IMR-90 (cell line): ENCODE measurements at regions not wholly inside any gene's neighbourhood (a gene's known extent, or its start where the extent isn't known, plus 50 kb on each side); places are given as distances from the start of the nearest gene placed in this dataset.

Source experiments
- ATAC-seq: fragments of 200-7000 bp; cut with Tn5 transposase; 2 replicates; pipeline ENCODE4 v1.9.1; 2020; ENCODE audit warnings: low read depth, mild to moderate bottlenecking, moderate library complexity
- BruUV-seq: library from RNA; stranded (reverse); fragments of 400-500 nt; replicated peaks from 2 replicates; lab custom pipeline; 2021; lab: Mats Ljungman, UMichigan
- CTCF ChIA-PET: fragments of 300-600 bp; formaldehyde crosslinking; extraction: SDS; loops from one replicate; lab custom pipeline; 2021; ENCODE audit warnings: antibody characterized with exemption; lab: Yijun Ruan, JAX
- POLR2A ChIA-PET: fragments of 300-600 bp; sonication (Branson Sonifier 250); formaldehyde crosslinking; loops from one replicate; lab custom pipeline; 2022; ENCODE audit warnings: antibody characterized with exemption; ENCODE audit not compliant: unreplicated experiment; lab: Charles Lee
- DNase-seq: peaks from one replicate; pipeline ENCODE4 v3.0.0; 2013
- H2AFZ ChIP-seq: replicated peaks from 2 replicates; pipeline ENCODE3; 2013; ENCODE audit warnings: low read length, mild to moderate bottlenecking; ENCODE audit not compliant: poor library complexity
- H2AK5ac ChIP-seq: 2 replicates; pipeline ENCODE4 v1.6.1; 2013; ENCODE audit warnings: low read depth, low read length, inconsistent platforms
- H2AK9ac ChIP-seq: replicated peaks from 2 replicates; pipeline ENCODE3; 2013; ENCODE audit warnings: mild to moderate bottlenecking, low read depth, low read length, moderate library complexity; ENCODE audit not compliant: poor library complexity
- H2BK120ac ChIP-seq: 2 replicates; pipeline ENCODE4 v1.6.1; 2013; ENCODE audit warnings: low read depth, low read length, inconsistent platforms
- H2BK15ac ChIP-seq: 3 replicates; pipeline ENCODE4 v1.6.1; 2013; ENCODE audit warnings: low read depth, low read length, inconsistent platforms
- H2BK20ac ChIP-seq: 2 replicates; pipeline ENCODE4 v1.6.1; 2013; ENCODE audit warnings: low read depth, mild to moderate bottlenecking, inconsistent platforms, low read length, moderate library complexity
- H2BK5ac ChIP-seq: 2 replicates; pipeline ENCODE4 v1.6.1; 2013; ENCODE audit warnings: mild to moderate bottlenecking, low read depth, low read length, inconsistent platforms; ENCODE audit not compliant: poor library complexity, severe bottlenecking
- H3K14ac ChIP-seq: replicated peaks from 2 replicates; pipeline ENCODE4 v1.6.1; 2013; ENCODE audit warnings: low read depth, low read length, inconsistent platforms
- H3K18ac ChIP-seq: 2 replicates; pipeline ENCODE4 v1.6.1; 2013; ENCODE audit warnings: low read depth, low read length, control low read depth
- H3K23ac ChIP-seq: 2 replicates; pipeline ENCODE4 v1.6.1; 2013; ENCODE audit warnings: low read depth, low read length, inconsistent platforms
- H3K27ac ChIP-seq: 2 replicates; pipeline ENCODE4 v1.5.1; 2013; ENCODE audit warnings: mild to moderate bottlenecking, control low read depth, low read length; ENCODE audit not compliant: insufficient read depth
- H3K27me3 ChIP-seq: 2 replicates; pipeline ENCODE4 v1.6.1; 2013; ENCODE audit warnings: low read length; ENCODE audit not compliant: control insufficient read depth, insufficient read depth
- H3K36me3 ChIP-seq: 2 replicates; pipeline ENCODE4 v1.6.1; 2013; ENCODE audit warnings: low read length, mixed read lengths; ENCODE audit not compliant: control insufficient read depth, insufficient read depth
- H3K4ac ChIP-seq: 2 replicates; pipeline ENCODE4 v1.6.1; 2013; ENCODE audit warnings: low read depth, low read length, inconsistent platforms
- H3K4me1 ChIP-seq: 2 replicates; pipeline ENCODE4 v1.6.1; 2013; ENCODE audit warnings: low read length, mixed read lengths; ENCODE audit not compliant: control insufficient read depth, insufficient read depth
- H3K4me2 ChIP-seq: 2 replicates; pipeline ENCODE4 v1.6.1; 2013; ENCODE audit warnings: low read depth, mild to moderate bottlenecking, control low read depth, low read length, moderate library complexity
- H3K4me3 ChIP-seq: 2 replicates; pipeline ENCODE4 v1.5.1; 2013; ENCODE audit warnings: low read depth, mild to moderate bottlenecking, control low read depth, low read length, moderate library complexity; ENCODE audit not compliant: insufficient read depth
- H3K56ac ChIP-seq: 2 replicates; pipeline ENCODE4 v1.6.1; 2013; ENCODE audit warnings: low read length, inconsistent platforms; ENCODE audit not compliant: insufficient read depth; ENCODE audit errors: extremely low read depth
- H3K79me1 ChIP-seq, 2 experiments: 2 replicates each; pipeline ENCODE4 v1.6.1; 2013; ENCODE audit warnings: low read length in 2 of 2, inconsistent platforms in 1 of 2, low read depth in 1 of 2
- H3K9ac ChIP-seq: 2 replicates; pipeline ENCODE4 v1.6.1; 2013; ENCODE audit warnings: low read depth, low read length, control low read depth
- H3K9me1 ChIP-seq: 2 replicates; pipeline ENCODE4 v1.6.1; 2013; ENCODE audit warnings: low read length, inconsistent platforms; ENCODE audit not compliant: insufficient read depth
- H3K9me3 ChIP-seq: 2 replicates; pipeline ENCODE4 v1.6.1; 2013; ENCODE audit warnings: low read length; ENCODE audit not compliant: control insufficient read depth, insufficient read depth
- H4K20me1 ChIP-seq: 2 replicates; pipeline ENCODE4 v1.6.1; 2013; ENCODE audit warnings: low read length, inconsistent platforms; ENCODE audit not compliant: insufficient read depth
- H4K5ac ChIP-seq: 2 replicates; pipeline ENCODE4 v1.6.1; 2013; ENCODE audit warnings: mild to moderate bottlenecking, low read depth, low read length, control low read depth
- H4K8ac ChIP-seq, 2 experiments: 2 replicates each; pipeline ENCODE4 v1.6.1; 2013; ENCODE audit warnings: low read depth in 2 of 2, low read length in 2 of 2, control low read depth in 1 of 2, inconsistent platforms in 1 of 2
- H4K91ac ChIP-seq: 2 replicates; pipeline ENCODE4 v1.6.1; 2013; ENCODE audit warnings: low read depth, low read length, inconsistent platforms; ENCODE audit not compliant: insufficient read depth
- BHLHE40 ChIP-seq: fragments of 150-350 bp; IDR thresholded peaks from 2 replicates; pipeline ENCODE4 v1.6.1; 2016; ENCODE audit warnings: mild to moderate bottlenecking, low read depth, low read length
- CEBPB ChIP-seq: IDR thresholded peaks from 2 replicates; pipeline ENCODE4 v1.6.1; 2012; ENCODE audit warnings: low read depth, low read length, improper control_type of control experiment
- CHD1 ChIP-seq: IDR thresholded peaks from 2 replicates; pipeline ENCODE4 v1.6.1; 2012; ENCODE audit warnings: low read depth, low read length, improper control_type of control experiment
- FOS ChIP-seq: fragments of 150-350 bp; IDR thresholded peaks from 2 replicates; pipeline ENCODE4 v1.6.1; 2016; ENCODE audit warnings: low read depth, low read length
- MAFK ChIP-seq: IDR thresholded peaks from 2 replicates; pipeline ENCODE4 v1.6.1; 2012; ENCODE audit warnings: low read depth, low read length, improper control_type of control experiment
- MAZ ChIP-seq: IDR thresholded peaks from 2 replicates; pipeline ENCODE4 v1.6.1; 2012; ENCODE audit warnings: low read depth, mild to moderate bottlenecking, low read length, improper control_type of control experiment, moderate library complexity, borderline replicate concordance
- MXI1 ChIP-seq: IDR thresholded peaks from 2 replicates; pipeline ENCODE4 v1.6.1; 2012; ENCODE audit warnings: low read depth, mild to moderate bottlenecking, low read length, moderate library complexity, borderline replicate concordance
- NFE2L2 ChIP-seq: fragments of 150-350 bp; IDR thresholded peaks from 2 replicates; pipeline ENCODE4 v1.6.1; 2016; ENCODE audit warnings: low read depth, mild to moderate bottlenecking, low read length
- POLR2A ChIP-seq: IDR thresholded peaks from 2 replicates; pipeline ENCODE4 v1.6.1; 2012; ENCODE audit warnings: mild to moderate bottlenecking, low read depth, low read length
- RAD21 ChIP-seq: IDR thresholded peaks from 2 replicates; pipeline ENCODE4 v1.6.1; 2012; ENCODE audit warnings: low read length, improper control_type of control experiment
- RCOR1 ChIP-seq: IDR thresholded peaks from 2 replicates; pipeline ENCODE4 v1.6.1; 2012; ENCODE audit warnings: mild to moderate bottlenecking, low read length, improper control_type of control experiment; ENCODE audit not compliant: insufficient replicate concordance
- RFX5 ChIP-seq: IDR thresholded peaks from 2 replicates; pipeline ENCODE4 v1.8.0; 2012; ENCODE audit warnings: low read depth, mild to moderate bottlenecking, low read length, moderate library complexity
- WGBS, 2 experiments: methylation state at CpG; one replicate each; pipeline versions ENCODE4 v1.1.5 to v1.1.7; 2013; ENCODE audit warnings: missing lambda C conversion rate in 2 of 2; ENCODE audit not compliant: insufficient read length in 1 of 2; ENCODE audit errors: extremely low coverage in 2 of 2; 5-methylcytosine and 5-hydroxymethylcytosine counted together
- dilution Hi-C: fragments of 300-500 bp; cut with HindIII; formaldehyde crosslinking; loops from one replicate; pipeline ENCODE4 v1.14.3; 2018; ENCODE audit warnings: low sequenced_read_pairs; ENCODE audit not compliant: unreplicated experiment
- in situ Hi-C: fragments of 300-500 bp; cut with MboI; formaldehyde crosslinking; loops from 3 replicates; pipeline ENCODE4 v1.14.3; 2019; ENCODE audit warnings: low sequenced_read_pairs, inconsistent platforms, mixed read lengths
- intact Hi-C: fragments of 100-400 bp; cut with micrococcal nuclease; formaldehyde crosslinking; loops from 2 replicates; pipeline ENCODE4 v1.10.0; 2022
- TF ChIP-seq, protein P1 (sequence below): fragments of 150-350 bp; IDR thresholded peaks from 2 replicates; pipeline ENCODE4 v1.6.1; 2016; ENCODE audit warnings: low read depth, mild to moderate bottlenecking, low read length, moderate library complexity, borderline replicate concordance
- TF ChIP-seq, protein P2 (sequence below): conservative IDR thresholded peaks from 2 replicates; pipeline ENCODE4 v1.5.1; 2012; ENCODE audit warnings: mild to moderate bottlenecking, low read depth, low read length, improper control_type of control experiment
- TF ChIP-seq, protein P3 (sequence below): fragments of 150-350 bp; IDR thresholded peaks from 2 replicates; pipeline ENCODE4 v1.6.1; 2017; ENCODE audit warnings: mild to moderate bottlenecking, antibody characterized with exemption, low read length, low read depth

DNA sequence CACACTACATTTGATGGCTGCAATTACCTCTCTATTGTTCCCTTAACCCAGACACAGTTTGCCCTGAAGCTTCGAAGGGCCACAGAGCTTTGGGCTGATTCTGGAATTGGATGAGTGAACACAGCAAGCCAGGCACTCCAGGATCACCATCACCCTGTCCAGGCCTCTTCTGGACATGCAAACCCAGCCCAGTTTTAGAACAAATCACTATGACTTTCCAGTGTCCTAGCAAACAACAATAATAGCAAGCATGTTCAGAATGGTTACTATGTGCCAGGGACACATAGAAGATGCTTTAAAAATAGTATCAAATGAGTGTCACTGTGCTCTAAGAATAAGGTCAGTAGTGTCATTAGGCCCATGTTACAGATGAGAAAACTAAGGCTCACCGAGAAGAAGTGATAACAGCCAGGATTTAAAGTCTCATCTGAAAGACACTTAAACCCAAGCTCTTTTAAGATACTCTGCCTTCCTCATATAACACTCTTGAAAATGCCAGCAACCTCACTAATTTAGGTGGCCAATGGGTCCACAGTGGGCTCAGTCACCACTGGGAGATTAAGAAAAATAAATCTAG lies 191.7 kb upstream of the STK17B start:
- TF ChIP-seq MAFK = no peak
- TF ChIP-seq, protein P1, sequence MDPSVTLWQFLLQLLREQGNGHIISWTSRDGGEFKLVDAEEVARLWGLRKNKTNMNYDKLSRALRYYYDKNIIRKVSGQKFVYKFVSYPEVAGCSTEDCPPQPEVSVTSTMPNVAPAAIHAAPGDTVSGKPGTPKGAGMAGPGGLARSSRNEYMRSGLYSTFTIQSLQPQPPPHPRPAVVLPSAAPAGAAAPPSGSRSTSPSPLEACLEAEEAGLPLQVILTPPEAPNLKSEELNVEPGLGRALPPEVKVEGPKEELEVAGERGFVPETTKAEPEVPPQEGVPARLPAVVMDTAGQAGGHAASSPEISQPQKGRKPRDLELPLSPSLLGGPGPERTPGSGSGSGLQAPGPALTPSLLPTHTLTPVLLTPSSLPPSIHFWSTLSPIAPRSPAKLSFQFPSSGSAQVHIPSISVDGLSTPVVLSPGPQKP = no peak
- TF ChIP-seq NFE2L2 = no peak
- no peak for TF ChIP-seq FOS
- TF ChIP-seq, protein P2, sequence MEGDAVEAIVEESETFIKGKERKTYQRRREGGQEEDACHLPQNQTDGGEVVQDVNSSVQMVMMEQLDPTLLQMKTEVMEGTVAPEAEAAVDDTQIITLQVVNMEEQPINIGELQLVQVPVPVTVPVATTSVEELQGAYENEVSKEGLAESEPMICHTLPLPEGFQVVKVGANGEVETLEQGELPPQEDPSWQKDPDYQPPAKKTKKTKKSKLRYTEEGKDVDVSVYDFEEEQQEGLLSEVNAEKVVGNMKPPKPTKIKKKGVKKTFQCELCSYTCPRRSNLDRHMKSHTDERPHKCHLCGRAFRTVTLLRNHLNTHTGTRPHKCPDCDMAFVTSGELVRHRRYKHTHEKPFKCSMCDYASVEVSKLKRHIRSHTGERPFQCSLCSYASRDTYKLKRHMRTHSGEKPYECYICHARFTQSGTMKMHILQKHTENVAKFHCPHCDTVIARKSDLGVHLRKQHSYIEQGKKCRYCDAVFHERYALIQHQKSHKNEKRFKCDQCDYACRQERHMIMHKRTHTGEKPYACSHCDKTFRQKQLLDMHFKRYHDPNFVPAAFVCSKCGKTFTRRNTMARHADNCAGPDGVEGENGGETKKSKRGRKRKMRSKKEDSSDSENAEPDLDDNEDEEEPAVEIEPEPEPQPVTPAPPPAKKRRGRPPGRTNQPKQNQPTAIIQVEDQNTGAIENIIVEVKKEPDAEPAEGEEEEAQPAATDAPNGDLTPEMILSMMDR = no peak
- no peak for TF ChIP-seq BHLHE40
- TF ChIP-seq CHD1 = no peak
- TF ChIP-seq POLR2A = no peak
- no peak for TF ChIP-seq RCOR1
- TF ChIP-seq MXI1 = no peak
- TF ChIP-seq CEBPB = no peak
- TF ChIP-seq, protein P3, sequence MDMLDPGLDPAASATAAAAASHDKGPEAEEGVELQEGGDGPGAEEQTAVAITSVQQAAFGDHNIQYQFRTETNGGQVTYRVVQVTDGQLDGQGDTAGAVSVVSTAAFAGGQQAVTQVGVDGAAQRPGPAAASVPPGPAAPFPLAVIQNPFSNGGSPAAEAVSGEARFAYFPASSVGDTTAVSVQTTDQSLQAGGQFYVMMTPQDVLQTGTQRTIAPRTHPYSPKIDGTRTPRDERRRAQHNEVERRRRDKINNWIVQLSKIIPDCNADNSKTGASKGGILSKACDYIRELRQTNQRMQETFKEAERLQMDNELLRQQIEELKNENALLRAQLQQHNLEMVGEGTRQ = no peak
- TF ChIP-seq MAZ = no peak
- no peak for TF ChIP-seq RFX5
- TF ChIP-seq RAD21 = no peak
- Histone ChIP-seq H4K8ac (no peak overlapping the region), H2AK5ac (no peak overlapping the region), H4K5ac (no peak overlapping the region), H4K20me1 (no peaks in the 10 kb centered on the region), H3K14ac (no peak overlapping the region), H3K18ac (no peak overlapping the region), H3K56ac (no peak overlapping the region), H3K4me2 (no peak overlapping the region), H3K27me3 (no peaks in the 10 kb centered on the region), H3K23ac (no peak overlapping the region), H3K79me1 (no peaks in the 10 kb centered on the region), H2AFZ (no peak overlapping the region), H3K9me1 (no peaks in the 10 kb centered on the region), H2AK9ac (no peak overlapping the region), H3K9me3 (no peaks in the 10 kb centered on the region), H4K91ac (no peak overlapping the region), H2BK120ac (no peak overlapping the region), H2BK15ac (no peak overlapping the region), H2BK5ac (no peak overlapping the region), H3K4me1 (no peaks in the 10 kb centered on the region), H3K4me3 (no peak overlapping the region), H3K27ac (no peak overlapping the region), H3K4ac (no peak overlapping the region), H2BK20ac (no peak overlapping the region), H3K36me3 (no peaks in the 10 kb centered on the region), H3K9ac (no peak overlapping the region)
- CTCF ChIA-PET = no interaction called here
- intact Hi-C loops (no loop called here), dilution Hi-C loops (no loop called here), in situ Hi-C loops (no loop called here)
- no peak for DNase-seq
- ATAC-seq = no peak
- WGBS, 2 experiments = 80% methylated on average over 1 of the region's 2 CpGs; no CpG with 5 or more reads in 1 of the 2 experiments
- POLR2A ChIA-PET = no interaction called here
- BruUV-seq = no TSS peak
